GM19238 (cell line): ENCODE measurements at regions not wholly inside any gene's neighbourhood (a gene's known extent, or its start where the extent isn't known, plus 50 kb on each side); places are given as distances from the start of the nearest gene placed in this dataset.
"Not testable (repeated sequence)": the region's sequence is repeated elsewhere in the genome, so short reads cannot be mapped to it uniquely, and the experiment has no call there.

ENCODE experiments used
- DNase-seq: peaks from one replicate; pipeline ENCODE4 v3.0.0; 2011; ENCODE audit warnings: low spot score; ENCODE audit not compliant: insufficient read length

DNA sequence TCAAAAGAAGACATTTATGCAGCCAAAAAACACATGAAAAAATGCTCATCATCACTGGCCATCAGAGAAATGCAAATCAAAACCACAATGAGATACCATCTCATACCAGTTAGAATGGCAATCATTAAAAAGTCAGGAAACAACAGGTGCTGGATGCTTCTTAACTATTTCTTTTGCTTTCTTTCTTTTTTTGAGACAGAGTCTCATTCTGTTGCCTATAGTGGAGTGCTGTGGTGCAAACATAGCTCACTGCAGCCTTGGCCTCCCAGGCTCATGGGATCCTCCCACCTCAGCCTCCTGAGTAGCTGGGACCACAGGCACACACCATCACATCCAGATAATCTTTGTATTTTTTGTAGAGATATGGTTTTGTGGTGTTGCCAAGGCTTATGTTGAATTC is 387.7 kb downstream of the RAP2B start:
- not testable (repeated sequence) for DNase-seq

DNA sequence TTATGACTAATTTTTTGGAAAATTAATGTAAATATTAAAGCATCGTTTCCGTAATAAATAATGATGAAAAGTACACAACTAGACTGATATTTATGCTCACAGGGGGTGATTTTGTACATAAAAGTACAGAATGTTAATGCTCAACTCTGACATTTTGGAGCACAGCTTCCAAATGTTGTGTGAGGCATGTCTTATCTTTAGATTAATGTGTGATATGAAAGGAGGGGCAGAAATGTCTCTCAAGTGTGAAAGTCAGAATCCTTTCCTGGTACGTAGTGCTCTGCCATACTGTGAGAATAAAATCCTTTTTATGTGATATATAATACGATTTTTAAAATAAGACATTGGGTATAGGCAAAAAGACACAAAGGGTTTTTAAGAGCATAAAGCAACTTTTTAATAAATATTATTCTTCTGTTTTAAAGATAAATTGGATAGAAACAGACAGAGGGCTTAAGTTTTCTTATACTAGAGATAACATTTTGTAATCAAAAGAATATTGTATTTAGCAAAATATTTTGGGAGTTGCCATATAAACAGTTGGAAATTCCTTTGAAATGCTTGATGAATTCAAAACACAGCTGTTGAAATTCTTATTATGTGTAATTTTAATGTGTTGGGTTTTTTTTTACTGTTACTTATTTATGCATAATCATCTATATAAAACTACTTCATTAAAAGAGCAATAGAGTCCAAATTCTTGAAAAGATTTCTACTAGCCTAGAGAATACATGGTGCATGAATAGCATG is 389.7 kb downstream of the RAP2B start:
- DNase-seq = no peak

DNA sequence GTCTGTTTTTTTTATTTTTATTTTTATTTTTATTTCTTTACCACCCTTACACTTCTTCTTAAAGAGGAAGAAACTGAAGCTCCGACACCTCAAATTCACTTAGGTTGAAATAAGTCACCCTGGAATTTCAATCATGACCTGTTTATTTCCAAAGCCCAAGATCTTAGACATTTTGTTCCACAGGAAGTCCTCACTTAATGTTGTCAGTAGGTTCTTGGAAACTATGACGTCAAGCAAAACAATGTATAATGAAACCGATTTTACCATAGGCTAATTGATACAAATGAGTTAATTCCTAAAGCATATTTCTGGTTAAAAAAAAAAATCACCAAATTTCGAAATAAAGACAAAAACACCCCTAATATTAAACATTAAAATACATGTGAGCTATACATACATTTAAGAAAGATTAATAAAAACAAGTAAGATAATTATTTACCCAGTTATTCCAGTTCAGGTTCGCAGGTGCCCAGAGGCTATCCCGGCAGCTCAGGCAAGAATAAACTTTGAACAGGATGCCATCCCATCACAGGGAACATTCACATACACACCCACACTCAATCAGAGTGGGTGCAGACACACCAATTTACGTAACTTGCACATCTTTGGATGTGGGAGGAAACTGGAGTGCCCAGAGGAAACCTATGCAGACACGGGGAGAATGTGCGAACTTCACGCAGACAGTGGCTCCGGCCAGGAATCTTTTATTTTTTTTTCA is 391.0 kb downstream of the RAP2B start:
- DNase-seq = no peak

DNA sequence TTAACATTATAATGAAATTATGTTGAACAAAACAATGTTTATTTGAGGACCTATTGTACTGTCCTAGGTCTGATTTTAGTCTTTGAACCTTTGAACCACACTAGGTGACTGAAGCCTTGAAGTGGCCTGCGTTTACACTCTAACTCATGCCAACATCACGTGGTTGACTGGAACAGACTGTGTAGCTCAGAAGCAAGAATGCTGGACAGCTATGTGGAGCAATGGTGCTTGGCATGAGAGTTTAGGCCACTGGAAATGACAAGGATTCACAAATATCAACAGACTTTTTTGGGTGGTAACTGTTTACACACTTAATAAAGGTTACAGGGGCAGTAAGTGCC is 391.5 kb downstream of the RAP2B start:
- no peak for DNase-seq

DNA sequence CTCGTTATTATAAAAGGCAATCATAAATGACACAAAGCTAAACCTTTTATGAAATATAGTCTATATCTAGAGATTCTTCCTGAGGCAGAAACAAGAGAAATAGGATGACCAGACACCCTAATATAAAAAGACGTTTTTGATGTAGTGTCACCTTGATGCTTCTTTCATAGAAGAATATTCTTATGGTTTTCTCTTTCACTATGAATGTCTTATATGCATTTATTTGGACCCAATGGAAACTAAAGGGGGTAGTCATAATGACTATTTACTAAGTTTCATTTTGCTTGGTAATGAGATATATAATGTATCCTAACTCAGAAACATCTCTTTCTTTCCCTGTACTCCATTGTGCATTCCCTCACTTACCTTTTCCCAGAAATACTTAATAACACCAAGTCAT is 393.9 kb downstream of the RAP2B start:
- no peak for DNase-seq

DNA sequence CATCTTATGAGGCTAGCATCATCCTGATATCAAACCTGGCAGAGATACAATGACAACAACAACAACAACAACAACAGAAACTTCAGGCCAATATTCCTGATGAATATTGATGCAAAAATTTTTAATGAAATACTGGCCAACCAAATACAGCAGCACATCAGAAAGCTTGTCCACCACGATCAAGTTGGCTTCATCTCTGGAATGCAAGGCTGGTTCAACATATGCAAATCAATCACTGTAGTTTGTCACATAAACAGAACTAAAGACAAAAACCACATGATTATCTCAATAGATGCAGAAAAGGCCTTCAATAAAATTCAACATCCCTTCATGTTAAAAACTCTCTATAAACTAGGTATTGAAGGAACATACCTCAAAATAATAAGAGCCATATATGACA is 397.3 kb downstream of the RAP2B start:
- not testable (repeated sequence) for DNase-seq

DNA sequence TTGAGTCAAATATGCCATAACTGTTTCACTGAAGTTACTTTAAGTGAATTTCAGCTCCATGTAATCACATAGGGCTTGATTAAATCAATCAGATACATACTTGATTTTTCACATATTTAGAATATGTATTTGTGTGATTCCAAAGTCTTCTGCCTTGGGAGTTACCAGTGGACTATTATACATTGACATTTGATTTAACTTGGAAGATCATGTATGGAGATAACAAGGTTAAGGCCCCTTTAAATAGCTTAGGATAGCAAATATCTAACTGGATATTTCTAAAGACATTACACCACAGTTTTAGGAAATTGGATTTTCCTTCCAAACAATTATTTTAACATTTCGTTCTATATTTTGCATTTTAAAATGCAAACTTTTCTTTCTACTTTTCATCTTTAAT is 405.0 kb downstream of the RAP2B start:
- no peak for DNase-seq

DNA sequence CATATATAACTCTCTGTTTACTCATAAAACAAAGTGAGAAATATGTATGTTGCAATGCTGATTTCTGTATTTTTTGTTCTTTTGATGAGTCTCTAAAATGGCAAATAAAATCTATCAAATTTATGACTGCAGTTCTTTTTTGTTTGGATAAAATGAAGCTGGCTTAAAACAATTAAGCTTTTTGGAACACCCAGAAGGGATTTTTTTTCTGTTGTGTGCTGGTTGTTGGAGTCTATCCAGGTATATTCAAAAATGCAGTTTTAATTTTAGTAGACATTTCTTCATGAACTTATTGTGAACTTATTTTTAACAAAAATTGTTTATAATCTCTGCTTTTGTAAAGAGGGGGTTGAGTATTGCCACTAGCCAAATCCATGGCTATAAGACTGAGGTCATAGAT is 405.5 kb downstream of the RAP2B start:
- DNase-seq = no peak

DNA sequence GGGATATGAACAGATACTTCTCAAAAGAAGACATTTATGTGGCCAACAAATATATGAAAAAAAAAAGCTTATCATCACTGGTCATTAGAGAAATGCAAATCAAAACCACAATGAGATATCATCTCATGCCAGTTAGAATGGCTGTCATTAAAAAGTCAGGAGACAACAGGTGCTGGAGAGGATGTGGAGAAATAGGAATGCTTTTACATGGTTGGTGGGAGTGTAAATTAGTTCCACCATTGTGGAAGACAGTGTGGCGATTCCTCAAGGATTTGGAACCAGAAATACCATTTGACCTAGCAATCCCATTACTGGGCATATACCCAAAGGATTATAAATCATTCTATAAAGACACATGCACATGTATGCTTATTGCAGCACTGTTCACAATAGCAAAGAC is 408.5 kb downstream of the RAP2B start:
- DNase-seq = not testable (repeated sequence)

DNA sequence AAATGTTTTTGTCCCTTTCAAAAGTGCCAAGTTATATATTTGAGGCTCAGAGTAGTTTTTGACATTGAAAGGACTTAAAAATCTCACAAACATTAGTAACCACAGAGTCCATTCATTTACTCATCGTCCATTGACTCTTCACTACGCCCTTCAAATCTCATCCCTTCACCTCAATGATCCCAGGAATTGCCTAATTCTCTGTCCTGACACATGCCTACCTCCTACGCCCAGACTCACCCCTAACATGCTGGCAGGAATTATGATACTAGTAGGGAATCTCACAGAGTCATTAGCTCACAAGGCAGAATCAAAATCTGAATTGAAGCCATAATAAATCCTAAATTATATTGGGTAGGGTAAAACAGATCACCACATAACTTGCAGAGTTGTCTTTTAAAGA is 410.1 kb downstream of the RAP2B start:
- DNase-seq = no peak

DNA sequence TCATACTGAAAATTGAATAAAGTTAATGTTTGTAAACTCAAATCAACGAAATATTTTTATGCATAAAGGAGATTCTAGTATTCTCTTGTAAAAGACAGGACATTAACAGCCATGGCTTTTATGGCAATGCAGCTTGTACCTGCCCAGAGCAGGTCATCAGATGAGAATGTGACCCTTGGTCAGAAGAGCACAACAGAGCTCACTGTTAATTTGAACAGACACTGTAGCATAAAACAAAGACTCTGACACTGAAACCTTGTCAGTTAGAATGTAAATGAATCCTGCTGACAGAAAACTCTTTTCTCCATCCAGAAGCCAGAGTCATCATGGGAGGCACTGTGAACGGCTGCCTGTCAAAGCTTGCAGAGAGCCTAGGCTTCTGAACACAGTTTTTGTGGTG is 410.6 kb downstream of the RAP2B start:
- no peak for DNase-seq

DNA sequence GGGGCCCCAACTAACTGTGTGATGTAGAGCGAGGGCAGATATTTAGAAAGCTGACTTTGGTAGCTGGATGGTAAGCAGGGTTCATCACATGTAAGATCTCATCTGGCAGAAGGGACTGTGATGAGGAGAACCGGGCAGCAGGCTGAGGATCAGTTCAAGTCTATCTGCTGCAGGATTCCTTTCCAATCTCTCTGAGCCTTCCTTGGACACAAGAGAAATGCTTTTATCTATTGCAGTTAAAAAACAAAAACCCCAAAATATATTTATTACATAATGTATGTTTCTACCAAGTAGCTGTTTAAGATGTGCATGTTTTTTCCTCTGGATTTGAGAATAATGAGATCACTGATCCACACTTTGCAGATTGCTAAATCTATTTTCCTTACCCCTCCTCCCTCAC is 411.5 kb downstream of the RAP2B start:
- DNase-seq = no peak

DNA sequence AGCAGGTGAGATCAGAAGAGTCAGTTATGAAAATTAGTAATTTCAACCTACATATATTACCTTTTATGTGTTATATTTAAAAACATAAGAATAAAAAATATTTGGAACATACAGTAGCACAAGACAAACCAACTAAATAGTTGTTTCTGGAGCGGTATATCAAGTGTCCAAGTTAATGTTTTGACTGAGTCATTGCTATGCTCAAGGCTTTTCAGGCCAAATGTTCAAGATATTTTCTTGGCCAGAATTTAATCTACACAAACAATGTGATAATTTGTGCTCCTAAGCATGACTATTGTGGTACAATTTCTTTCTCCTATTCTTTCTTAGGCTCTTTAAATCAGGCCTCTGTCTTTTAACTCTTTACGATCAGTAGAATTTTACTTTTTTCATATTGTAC is 412.4 kb downstream of the RAP2B start:
- no peak for DNase-seq

DNA sequence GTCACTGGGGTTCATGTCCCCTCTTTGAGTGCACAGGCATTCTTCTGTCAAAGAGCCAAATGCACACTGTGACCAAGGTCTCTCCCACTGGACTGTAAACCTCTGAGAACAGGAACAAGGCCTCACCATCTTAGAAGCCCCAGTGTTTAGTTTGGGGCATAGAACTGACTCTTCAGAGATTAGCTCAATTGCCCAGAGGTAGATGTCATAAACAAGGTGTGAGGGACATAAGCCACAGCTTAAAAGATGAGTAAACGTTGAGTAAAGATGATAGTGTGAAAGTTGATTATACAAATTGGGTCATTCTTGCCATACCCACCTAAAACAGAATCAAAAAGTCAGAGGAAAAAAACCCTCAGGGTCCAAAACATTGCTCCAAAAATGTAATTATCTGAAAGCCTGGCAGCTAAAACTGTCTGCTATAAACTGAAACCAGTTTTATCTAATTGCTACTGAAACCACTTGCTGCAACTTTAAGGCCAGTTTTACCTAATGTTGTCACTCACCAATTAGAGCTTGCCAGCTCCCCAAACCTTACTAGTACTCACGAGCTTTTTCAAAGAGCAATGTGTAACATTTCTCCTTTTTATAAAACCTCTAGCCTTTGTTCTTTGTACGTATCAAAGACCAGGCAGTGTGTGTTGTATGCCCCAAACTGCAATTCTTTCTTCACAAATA is 415.2 kb downstream of the RAP2B start:
- no peak for DNase-seq

DNA sequence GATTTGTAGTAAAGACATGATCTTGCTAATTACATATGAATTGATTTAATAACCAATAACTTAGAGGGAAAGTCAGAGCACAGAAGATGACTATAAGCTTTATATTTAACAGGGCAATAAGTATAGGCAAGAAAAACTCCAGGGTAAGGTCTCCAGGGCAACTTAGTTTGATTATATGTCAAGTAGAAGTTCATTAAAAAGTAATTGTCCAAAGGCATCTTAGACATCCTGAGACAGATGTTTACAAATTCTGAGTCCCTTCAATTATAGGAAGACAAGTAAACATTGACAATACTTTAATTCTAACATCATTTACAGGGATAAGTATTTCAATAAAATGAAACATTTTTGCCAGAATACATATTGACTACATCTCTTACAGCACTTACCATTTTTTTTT is 416.0 kb downstream of the RAP2B start:
- no peak for DNase-seq

DNA sequence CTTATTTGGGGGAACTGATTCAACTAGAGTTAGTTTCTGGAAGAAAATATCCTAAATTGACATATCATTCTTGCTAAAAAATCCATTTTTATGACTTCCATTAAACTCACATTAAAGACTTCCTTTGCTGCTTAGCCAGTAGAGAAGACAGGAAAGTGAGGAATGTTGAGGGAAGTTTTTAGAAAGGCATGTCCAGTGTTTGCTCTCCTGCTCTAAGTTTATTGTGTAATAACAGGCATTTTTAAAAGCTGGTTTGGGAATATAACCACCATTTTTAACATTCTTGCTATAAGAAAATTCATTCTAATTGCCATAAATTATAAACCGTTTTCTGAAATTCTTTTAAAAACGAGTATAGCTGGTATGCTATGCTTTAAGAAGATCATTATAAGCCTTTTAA is 428.0 kb downstream of the RAP2B start:
- DNase-seq = no peak

DNA sequence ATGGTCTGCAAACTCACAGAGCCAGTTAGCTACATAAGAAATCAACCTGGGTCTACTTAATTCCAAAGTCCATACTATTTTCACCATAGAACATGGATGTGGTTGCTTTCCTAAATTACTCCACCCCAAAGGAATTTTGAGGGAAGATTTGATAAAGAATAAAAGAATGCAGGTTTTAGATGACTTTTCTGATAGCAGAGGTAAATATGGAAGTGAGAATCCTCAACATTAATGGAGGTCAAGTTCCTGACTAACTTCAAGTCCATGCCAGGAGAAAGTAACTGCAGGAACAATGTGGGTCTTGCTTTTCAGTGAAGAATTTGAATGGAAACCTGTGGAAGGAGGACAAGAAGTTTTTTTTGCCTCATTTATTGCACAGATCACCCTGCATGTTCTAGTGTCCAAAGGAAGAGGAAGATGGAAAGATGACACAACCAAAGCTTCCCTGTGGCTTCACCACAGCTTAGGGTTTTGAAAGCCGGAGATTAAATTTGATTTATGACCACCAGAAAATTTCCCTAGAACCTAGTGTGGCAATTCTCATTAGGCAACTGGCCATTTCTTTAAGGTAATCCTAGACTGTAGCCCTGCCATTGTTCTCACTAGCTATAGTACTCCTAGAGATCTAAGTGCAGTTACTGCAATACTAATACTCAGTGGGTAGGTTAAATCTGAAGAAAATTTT is 429.7 kb downstream of the RAP2B start:
- DNase-seq = no peak

DNA sequence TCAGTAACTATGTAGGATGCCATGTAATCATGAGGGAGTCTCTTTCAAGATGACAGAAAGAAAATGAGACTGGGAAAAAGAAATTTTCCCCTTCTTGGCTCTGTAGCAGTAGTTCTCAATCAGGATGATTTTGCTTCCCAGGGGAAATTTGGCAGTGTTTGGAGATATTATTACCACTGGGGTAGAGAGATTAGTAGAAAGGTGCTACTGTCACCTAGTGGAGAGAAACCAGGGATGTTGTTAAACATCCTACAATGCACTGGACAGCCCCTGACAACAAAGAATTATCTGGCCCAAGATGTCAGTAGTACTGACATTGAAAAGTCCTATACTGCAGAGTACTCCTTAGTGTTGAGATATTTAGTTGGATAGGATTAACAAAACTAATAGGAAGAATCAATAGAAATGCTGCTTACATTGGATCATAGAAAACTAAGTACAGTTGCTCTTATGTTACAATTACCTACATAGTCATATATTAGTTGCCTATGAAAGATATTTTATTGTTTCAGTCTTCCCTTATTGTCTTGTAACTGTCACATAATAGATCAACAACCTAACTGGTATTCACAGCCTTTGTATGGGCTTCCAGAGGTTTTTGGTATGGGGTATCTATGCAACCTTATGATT is 433.3 kb downstream of the RAP2B start:
- DNase-seq = no peak

DNA sequence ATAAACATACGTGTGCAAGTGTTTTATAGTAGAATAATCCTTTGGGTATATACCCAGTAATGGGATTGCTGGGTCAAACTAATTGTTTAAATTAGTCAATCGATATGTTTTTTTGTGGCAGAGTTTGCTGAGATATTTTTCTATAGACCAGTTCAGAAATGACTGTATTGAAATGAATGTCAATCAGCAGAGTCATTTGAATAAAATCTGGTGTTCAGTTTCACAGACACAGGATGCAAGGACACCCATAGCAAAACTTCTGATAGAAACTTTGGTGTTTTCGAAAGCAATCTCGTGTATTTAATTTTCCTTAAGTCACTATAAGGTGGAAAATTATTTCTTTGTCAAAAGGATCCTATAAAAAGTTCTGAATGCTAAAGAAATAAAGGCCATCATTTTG is 434.4 kb downstream of the RAP2B start:
- DNase-seq = no peak

DNA sequence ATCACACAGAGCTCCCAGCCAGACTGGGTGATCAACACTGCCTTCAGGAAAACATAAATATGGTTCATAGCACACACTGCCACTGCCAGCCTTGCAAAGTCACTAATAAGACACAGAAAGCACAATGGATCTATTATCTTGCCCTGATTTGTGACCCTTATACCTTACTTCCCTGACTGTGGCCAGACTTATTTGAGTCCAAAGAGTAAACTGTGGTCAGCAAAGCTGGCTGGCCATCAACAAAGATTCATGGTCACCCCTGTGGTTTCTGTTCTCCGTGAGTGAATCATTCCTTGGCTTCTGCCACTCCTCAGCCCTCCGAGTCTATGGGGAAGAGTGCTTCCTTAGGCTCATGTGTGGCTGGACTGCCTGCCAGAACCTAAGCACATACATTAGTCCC is 437.7 kb downstream of the RAP2B start:
- no peak for DNase-seq

DNA sequence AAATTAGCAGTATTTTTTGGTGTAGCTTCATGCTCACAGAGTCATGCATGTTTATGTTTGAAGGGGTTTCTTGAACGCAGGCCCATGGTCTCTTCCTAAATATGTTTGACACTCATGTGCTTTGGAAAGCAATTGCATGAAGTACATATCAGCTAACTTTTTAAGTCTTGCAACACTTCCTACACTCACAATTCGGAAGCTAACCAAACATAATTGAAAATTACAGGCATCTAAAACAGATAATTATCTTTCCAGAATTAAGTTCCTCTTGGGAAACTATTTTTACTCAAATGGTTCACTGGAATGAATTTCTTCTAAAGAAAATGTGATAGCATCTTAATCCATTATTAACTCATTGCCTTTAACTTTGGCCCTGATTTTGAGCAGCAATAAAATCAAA is 438.9 kb downstream of the RAP2B start:
- no peak for DNase-seq

DNA sequence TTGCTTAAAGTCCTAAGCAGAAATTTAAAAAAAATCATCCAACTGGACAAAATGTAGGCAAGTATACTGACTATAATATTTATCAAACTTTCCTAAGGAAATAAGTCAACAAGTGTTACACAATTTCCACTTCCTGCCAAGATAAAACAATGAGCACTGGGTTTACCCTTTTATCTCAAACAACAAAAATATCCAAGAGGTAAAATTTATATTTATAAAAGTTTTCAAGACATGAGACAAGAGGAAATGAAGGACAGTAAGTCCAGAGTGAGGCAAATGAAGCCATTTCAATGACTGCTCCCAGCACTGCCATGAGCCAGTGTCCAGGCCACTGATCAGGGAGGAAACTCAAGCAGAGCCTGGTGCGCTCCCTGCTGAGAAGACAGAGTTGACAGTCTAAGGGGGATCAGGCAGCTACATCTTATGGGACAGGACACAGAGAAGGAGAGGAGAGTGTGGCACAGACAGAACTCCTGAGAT is 439.4 kb downstream of the RAP2B start:
- no peak for DNase-seq
